Uterus (tissue), 2 donors: ENCODE measurements at regions not wholly inside any gene's neighbourhood (a gene's known extent, or its start where the extent isn't known, plus 50 kb on each side); places are given as distances from the start of the nearest gene placed in this dataset.

Source experiments
- POLR2A ChIP-seq, 2 donors: fragments of 450-650 bp; IDR thresholded peaks; one replicate each; pipeline ENCODE4 v1.6.1; 2016; ENCODE audit warnings: antibody characterized with exemption in 2 of 2, mild to moderate bottlenecking in 1 of 2, moderate library complexity in 1 of 2
- TF ChIP-seq, protein P1 (sequence below), 4 experiments: fragments of 200-600 bp in 2 of 4; fragments of 450-650 bp in 2 of 4; sonication (generic) in 2 of 4; IDR thresholded peaks; one replicate each; pipeline ENCODE4 v1.5.1; 2016 to 2019; ENCODE audit warnings: antibody characterized with exemption in 4 of 4, mild to moderate bottlenecking in 2 of 4, moderate library complexity in 1 of 4

- TF ChIP-seq POLR2A (IDR thresholded peaks at IDR 0.05) = no peak
- TF ChIP-seq, protein P1, sequence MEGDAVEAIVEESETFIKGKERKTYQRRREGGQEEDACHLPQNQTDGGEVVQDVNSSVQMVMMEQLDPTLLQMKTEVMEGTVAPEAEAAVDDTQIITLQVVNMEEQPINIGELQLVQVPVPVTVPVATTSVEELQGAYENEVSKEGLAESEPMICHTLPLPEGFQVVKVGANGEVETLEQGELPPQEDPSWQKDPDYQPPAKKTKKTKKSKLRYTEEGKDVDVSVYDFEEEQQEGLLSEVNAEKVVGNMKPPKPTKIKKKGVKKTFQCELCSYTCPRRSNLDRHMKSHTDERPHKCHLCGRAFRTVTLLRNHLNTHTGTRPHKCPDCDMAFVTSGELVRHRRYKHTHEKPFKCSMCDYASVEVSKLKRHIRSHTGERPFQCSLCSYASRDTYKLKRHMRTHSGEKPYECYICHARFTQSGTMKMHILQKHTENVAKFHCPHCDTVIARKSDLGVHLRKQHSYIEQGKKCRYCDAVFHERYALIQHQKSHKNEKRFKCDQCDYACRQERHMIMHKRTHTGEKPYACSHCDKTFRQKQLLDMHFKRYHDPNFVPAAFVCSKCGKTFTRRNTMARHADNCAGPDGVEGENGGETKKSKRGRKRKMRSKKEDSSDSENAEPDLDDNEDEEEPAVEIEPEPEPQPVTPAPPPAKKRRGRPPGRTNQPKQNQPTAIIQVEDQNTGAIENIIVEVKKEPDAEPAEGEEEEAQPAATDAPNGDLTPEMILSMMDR (IDR thresholded peaks at IDR 0.05) = no peak
Measured at GRCh38 chr5:58015175-58015574, 444.7 kb downstream of the PLK2 start.
